NCI-H82 treated with DMSO at 0.1 percent for 48 hours (cell line): ENCODE measurements at regions not wholly inside any gene's neighbourhood (a gene's known extent, or its start where the extent isn't known, plus 50 kb on each side); places are given as distances from the start of the nearest gene placed in this dataset.
A peak's percentile ranks its signal among the peaks of the same experiment; 100 is the strongest.
"Not testable (repeated sequence)": the region's sequence is repeated elsewhere in the genome, so short reads cannot be mapped to it uniquely, and the experiment has no call there.

Source experiments
- DNase-seq: peaks from one replicate; lab custom pipeline; 2025; ENCODE audit not compliant: unreplicated experiment; lab: John Stamatoyannopoulos, UW

DNA sequence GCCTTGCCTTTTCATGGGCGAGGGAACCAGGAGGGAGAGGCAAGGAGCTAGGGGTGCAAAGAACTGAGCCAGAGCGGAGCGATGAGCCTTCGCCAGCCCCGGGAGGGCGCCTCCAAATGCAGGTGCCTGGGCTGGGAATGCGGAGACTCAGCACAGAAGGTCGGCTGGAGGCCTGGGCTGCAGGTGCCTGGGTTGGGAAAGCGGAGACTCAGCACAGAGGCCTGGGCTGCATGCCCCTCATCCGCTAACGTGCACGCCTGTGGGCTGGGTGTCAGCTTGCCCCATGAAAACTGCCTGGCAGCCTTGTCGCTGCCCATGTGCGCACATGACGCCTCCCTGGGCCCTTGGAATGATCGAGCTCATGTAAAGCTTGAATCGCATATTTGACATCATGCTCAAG, 51.8 kb downstream of the POM121L12 start:
- no peak for DNase-seq

DNA sequence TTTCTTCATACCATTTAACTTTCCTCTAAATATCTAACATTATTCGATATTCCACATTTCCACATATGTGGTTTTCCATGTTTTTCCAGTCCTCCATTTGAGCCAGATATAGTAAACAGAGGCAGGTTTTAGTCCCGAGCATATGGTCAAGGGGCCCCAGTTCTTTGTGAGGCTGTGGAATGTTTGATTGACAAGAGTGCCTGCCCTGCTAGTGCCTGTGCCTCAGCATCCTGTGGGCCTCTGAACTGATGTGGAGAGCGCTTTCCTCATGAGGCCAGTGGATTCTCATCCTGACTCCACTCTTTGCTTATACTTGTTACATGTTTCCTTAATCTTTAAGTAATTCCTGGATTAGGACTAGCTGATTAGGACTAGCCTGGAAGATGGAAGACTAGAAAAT, 58.8 kb downstream of the POM121L12 start:
- DNase-seq, result no peak

DNA sequence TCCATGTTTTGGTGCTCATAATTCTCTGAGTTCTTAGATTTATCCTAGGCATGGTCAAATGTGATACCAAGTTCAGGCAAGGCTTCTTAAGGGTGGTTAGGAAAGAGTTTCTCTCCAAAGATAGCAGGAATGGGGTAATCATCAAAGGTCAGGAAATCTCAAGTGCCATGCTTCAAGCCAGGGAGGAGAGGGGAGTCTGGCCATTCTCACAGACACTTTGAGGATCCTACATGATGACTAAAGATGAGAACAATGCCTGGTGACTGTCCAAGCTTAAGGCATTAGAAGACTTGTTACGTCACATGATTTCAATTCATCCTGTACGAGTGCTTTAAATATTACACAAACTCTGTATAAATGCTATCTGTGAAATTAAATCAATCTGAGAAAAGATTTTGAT, 59.4 kb downstream of the POM121L12 start:
- no peak for DNase-seq

DNA sequence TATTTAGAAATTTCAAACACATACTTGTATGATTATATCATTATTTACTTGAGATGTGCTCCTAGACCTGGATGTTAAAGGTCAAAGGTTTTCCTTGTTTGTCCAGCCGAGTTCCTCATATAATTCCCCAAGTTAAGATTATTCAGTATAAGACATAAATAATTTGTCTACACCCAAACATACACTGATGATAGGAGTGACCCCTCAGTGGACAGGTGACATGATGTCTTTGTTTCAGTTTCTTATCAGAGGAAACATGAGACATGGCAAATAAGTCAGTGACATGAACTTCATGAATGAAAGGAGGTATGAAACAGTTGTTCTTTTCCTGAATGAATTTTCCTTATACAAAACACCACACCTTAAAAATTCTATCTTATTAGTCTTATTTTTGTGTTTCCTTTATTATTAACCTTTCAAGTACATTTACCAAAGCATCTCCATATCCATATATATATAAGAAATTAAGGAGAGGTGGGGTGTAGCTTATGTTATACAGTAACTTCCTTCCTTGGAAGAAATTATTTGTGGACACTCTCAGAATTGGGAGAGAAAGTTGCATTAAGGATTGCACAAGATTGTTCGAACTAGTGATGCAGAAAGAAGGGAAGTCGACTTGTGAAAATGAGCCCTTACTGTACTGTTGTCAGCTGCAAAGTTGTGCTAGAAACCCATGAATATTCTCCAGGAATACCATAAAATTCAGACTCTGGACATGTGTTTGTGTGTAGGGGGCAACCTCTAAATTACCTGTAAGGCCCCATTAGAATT, 60.5 kb downstream of the POM121L12 start:
- no peak for DNase-seq

DNA sequence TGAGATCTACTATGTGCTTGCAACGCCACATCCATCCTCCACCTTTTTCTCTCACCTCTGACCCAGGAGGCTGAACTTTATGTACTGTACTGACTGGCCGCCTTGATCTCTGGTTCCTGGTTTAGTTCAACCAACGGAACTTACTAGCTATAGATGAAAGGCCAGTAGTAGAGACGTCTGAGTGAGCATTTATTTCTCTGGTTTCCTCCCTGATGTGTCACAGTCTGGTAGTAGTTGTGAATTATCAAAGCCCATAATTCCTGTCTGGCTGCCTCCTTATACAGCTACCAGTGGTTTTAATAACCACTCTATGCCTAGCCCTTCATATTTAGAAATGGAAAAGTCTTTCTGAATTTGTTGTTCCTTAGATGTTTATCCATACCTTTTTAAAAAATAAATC, 64.7 kb downstream of the POM121L12 start:
- no peak for DNase-seq

DNA sequence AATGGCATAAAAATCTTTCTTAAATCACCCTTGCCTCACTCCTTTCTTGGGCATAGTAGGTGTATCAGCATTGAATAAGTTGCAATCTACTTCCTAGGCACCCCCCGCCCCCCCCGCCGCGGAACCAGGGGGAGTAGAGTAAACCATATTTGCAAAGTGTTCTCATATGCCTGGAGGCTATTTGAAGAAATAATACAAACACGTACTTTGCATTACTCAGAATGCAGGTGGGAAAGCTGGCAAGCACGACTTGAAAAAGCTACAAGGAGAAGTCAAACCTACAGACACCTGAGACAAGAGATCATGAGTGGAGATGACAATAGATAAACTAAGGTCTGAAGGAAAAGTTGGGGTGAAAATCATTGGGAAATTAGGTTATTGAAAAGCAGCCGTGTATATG, 65.6 kb downstream of the POM121L12 start:
- DNase-seq, result no peak

DNA sequence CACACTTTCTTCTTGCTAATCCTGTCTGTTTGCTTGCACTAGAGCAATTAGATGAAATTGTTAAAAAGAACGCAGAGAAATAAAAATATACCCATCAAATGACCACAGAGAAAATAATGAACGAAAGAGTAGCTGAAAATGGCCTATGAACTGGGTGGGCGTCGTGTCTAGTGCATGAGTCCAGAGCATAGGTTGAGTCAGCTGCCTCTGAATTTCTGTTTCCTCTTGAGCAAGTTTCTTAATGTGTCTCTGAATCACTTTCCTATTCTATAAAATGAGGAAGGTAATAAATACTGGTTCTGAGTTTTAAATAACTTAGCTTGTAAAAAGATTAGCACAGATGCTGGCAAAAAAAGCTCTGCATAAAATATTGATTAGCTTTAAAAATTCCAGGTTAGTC, 75.0 kb downstream of the POM121L12 start:
- no peak for DNase-seq

DNA sequence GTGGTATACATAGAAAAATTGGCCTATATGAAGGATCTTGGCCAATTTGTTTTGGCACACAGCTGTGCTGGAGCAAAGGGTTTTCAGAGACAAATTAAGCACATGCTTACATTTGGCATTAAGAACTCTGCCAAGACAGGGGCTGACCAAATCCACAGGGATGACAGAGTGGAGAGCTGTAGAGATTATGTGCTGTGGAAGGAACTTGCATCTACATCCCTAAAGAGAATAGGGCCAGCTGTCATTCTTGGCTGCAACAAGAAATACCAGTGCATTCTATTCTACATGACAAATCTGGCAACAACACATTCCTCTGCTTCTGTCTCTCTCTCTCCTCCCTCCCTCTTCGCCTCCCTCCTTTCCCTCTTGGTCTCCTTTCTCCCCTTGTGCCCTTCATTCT, 75.6 kb downstream of the POM121L12 start:
- peak; percentile 18 for DNase-seq

DNA sequence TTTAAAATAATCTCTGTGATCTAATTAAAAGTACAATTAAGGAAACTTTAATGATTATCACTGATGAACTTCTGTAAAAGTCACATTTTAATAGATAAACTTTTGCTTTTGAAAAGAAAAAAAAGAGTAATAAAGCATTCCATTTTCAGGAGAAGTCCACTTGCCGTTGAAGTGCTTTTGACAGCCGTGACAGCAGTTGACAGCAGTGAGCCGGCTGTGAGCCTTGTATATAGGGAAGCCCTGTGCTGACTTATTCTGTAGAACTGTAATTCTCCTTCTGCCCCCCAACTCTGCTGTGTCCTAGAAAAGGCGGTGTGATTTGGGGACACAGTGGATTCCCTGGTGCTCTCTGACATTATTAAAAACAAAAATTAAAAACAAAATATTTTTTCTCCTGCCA, 78.0 kb downstream of the POM121L12 start:
- no peak for DNase-seq

DNA sequence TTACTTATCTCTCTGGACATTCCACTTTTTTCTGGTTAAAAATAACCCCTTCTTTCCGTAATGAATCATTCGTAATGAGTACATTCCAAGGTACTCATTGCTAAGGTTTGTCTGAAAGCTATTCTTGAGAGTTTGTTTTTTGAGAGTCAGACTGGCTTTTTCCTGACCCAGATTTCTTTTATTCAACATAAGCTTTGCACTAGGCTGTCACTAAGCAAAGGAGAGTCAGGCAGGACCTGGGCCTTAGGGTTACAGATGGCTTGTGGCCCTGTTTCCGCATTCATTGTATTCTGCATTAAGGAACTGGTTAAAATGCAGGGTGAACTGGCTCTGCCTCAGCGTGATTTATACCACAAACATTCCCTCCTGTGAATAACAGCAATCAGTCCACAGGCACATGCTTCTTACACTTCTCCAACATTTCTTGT, 84.1 kb downstream of the POM121L12 start:
- no peak for DNase-seq

DNA sequence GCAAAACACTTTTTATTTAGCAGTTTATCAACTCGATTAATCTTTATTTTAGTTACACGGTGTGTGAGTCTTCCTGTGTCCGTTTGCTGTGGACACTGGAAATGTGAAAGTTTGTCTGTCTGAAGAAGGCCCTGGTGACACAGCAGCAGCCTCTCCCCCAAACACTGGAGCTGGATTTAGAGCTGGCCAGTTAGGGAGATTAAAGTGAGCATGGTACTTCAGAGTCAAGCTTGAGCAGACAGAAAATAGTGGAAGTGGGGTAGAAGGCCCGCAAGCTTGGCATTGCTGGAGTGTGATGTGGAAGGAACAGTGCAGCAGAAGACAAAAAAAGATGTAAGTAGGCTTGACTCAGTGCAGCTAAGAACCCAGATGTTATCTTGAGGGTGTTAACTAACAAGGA, 85.9 kb downstream of the POM121L12 start:
- no peak for DNase-seq

DNA sequence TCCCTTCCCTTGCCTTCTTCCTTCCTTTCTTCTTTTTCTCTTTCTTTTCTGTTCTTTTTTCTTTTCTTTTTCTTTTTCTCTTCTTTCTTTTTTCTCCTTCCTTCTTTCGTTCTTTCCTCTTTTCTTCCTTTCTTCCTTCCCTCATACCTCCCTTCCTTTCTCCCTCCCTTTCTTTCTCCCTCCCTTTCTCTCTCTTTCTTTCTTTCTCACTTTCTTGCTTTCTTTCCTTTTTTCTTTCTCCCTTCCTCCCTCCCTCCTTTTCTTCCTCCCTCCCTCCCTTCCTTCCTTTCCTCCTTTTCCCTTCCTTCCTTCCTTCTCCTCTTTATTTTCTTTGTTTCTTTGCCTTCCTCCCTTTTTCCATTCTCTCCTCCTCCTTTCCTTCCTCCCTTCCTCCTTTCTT, 96.3 kb downstream of the POM121L12 start:
- no peak for DNase-seq

DNA sequence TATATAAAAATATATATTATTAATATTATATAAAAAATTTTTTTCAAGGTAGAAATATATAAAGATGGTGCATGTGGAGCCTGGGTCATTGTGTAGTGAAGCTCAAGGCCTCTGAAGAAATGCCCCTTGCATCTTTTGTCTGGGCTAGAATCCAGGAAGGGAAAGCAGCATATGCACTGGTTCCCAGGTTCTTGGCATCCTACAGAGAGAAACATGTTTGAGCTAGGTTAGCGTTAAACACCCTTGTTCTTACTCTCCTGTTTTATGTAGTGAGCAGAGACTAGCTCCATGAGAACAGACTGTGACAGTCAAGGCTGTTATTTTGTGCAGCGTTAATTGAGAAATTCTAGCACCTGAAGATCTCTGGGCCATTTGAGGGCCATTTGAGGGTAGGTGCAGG, 116.1 kb downstream of the POM121L12 start:
- DNase-seq, result no peak

DNA sequence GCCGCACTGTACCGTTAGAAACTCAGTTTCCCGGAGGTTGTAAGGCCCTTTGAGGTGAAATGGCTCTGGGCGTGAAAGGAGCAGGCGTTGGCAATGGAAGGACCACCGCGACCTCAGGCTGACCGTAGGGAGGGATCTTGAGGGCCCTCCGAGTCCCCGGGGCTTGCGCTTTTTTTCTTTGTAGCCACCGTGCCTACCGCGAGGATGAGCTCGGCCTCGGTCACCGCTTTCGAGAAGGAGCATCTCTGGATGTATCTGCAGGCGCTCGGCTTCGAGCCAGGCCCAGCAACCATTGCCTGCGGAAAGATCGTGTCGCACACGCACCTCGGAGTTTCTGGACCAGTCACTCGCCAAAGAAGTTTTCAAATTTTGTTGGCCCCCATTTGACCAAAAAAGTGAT, 151.8 kb downstream of the POM121L12 start:
- DNase-seq, result not testable (repeated sequence)

DNA sequence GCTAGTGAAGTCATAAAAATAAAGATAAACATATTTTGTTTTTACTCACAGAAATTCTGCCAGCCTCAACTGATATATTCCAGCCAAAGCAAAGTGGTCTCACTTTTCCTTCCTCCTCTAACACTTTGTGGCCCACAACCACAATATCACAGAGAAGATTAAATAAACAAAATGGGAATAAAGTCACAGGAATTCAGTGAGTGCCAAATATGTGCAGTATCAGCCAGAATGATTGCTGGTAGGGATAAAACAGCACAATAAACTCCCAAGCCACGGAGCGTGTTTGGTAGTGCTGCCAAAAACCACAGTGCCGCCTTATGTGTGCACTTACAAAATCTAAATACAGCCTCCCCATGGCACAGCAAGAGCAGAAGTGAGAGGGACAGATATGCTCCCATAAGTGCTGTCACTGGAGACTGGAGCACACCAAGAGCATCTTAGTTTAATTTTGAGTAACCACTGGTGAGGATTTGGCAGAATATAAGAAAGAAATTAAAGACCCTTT, 155.8 kb downstream of the POM121L12 start:
- DNase-seq, result no peak

DNA sequence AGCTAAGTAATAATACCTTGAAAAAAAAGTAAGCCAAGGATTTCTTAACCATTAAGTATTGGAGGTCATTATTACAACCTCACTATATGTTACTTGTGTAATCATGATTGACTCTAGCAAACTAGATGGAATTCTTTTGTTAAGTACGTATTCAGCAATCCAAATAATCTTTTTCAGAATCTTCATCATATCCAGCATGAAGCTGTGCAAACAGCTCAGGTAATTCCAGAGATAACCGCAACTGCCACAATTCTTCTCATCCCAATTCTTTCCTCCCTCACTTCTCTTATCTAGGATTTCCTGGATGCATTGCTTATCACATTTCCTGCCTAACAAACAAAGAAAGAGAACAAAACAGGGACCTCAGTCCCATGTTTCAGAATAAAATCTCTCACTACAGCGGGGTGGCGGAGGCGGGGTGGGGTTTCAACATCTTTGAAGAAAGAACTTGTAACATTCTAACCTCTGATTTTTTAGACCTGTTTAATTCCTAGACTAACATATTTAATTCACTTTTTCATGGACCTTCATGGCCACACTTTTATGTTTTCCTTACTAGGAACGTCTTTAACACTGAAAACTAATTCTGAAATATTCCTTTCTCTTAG, 156.5 kb downstream of the POM121L12 start:
- DNase-seq, result no peak

DNA sequence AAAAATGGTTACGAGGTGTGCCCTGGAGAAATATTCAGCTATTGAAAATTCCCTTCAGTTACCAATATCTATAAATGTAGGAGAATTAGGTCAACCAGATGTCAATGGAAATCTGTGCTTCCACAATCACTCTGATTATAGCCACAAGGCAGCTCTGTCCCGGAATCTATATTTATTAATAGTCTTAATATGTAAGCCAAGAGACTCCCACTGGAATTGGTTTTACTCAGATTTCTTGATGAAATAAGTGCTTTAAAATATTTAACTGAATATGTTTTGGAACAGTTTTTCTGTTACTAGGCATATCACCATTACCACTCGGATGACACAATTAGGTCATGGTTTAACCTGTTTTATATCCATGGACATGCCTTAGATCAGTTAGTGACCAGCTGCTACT, 169.6 kb downstream of the POM121L12 start:
- DNase-seq, result no peak

DNA sequence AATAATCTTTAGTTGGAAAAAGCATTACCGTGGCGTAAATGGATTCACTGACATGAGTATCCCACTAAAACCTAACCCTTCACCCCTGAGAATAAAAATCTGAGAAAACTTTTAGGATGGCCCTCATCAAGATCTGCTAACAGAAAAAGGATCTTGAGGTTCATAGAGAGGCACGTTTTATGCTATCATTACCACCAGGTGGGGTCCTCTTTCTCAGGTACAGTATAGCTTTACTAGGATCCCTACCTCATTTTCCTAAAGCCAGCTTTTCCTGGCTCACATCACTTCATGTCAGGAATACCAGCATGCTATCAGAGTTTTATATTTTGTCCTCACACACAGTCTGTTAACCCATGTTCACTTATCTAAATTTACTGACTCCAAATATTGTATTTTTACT, 173.7 kb downstream of the POM121L12 start:
- DNase-seq, result no peak

DNA sequence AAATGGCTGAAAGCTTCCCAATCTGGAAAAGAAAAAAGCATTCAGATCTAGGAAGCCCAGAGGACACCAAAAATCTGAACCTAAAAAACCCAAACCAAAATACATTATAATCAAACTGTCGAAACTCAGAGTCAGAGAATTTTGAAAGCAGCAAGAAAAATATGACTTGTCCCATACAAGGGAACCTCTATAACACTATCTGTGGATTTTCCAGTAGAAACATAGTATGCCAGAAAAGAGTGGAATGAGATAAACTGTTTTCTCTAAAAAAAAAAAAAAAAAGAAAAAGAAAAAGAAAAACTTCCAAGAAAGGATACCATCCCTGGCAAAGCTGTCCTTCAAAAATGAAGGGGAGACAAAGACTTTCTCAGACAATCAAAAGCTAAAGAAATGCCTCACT, 179.0 kb downstream of the POM121L12 start:
- no peak for DNase-seq

DNA sequence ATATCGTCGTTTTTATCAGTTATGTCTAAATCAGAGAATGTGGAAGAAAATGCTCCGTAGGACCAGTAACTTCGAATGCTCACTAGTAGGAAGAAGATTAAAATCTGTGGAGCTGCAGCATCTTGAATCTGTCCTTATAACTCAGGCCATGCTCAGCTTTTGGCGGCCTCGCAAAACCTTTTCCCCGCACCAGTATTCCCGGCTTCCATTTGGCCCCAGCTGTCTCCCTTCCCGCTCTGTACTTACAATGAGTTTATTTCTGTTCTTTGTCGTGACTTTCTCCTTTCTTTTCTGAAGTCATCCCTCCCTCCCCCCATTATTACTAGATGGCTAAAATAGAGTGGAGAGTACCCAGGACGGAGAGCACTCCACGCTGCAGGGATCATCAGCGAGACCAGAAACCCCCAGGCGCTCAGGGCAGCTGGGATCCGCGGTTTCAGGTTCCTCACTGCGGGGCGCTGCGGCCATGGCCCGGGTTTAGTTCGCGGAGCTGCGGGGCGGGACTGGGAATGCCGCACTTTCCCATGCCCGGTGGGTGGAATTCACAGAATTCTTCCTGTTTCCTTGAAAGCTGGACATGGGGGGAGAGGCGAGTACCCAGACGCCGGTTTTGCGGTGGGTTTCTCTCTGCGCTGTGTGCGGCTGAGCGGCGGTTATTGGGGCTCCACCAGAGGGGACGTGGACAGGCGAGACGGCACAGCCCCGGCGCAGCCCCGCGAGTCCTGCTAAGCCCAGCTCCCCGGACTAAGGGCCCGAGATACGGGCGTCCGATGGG, 183.5 kb downstream of the POM121L12 start:
- no peak for DNase-seq

DNA sequence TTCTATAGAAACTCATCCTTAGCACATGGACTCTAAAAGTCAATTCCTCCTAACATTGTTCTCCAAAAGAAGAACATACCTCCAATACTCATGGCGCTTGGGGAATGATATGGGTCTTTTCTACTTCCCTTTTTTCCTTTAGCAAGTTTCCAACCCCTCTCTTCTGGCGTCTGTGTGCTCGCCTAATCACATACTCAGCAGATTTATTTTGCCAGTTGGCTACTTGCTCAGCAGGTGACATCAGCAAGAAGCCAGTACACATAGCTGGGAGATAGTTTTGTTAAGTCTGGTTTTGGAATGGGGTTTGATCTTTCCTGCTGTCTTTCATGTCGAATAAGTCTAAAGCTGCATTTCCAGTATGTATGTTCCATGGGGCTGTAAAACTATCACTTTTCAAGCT, 193.8 kb downstream of the POM121L12 start:
- no peak for DNase-seq

DNA sequence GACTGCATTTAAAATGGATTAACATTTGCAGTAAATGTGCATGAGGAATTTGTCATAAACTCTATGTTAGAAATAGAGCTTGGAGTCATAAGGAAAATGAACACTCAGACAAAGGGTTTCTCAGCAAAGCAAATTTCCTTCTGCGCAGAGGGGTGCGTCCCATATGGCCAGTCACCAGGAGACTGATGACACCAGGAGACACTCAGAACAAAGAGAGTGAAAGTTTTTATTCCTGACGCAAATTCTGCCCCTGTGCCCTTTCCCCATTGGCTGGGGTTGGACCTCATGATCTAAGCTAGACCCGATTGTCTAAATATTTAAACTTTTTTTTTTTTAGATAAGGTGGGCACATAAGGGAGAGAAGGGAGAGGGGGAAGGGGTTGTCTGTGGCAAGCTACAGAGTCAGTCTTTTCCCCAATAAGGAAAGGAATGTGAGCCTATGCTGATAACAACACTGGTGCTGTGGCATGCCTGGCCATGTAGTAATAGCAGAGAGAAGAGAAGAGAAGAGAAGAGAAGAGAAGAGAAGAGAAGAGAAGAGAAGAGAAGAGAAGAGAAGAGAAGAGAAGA, 202.0 kb downstream of the POM121L12 start:
- DNase-seq, result no peak
